ENCODE measurements at regions not wholly inside any gene's neighbourhood (a gene's known extent, or its start where the extent isn't known, plus 50 kb on each side); places are given as distances from the start of the nearest gene placed in this dataset.

GRCh38 chr6:48206091-48206490, 95.1 kb upstream of the PTCHD4 start:
- no peak for ATAC-seq

- no peak for ATAC-seq
Observed at GRCh38 chr6:48200869-48201390, 89.9 kb upstream of the PTCHD4 start.

DNA sequence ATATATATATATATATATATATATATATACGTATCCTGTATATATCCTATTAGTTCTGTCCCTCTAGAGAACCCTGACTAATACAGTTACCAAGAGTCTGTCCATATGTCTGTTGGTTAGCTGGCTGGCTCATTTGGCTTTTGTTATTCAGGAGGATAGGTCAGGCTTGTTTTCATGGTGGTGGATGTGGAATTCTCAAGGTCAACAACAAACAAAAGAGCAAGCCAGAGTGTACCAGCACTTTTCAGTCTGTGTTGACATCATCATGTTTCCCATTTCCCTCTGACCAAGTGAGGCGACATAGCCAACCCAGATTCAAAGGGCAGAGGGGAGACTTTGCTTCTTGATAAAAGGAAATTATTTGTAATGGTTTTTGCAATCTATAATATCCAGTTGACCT, 88.5 kb upstream of the PTCHD4 start:
- ATAC-seq, result no peak

- ATAC-seq, result no peak
Observed at GRCh38 chr6:48197941-48198340, 86.9 kb upstream of the PTCHD4 start.

- no peak for ATAC-seq
Observed at GRCh38 chr6:48194596-48195295, 83.7 kb upstream of the PTCHD4 start.

DNA sequence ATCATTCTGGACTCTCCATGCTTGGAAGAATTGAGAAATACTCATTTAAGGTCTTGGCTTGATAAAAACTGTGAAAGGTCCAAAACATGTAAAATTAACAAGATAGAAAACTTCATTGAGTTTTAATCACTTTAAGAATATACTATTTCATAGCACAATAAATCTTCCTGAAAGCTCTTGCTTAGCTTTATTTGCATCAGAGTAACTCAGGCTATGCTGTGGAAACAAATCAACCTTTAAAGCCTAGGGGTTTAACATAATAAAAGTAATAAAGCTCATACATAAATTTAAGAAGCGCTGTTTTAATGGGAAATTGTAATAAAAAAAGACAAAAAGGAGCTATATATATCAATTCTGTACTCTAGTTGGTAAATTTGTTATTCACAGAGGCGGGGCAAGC, 77.2 kb upstream of the PTCHD4 start:
- no peak for ATAC-seq

GRCh38 chr6:48186746-48187145, 75.7 kb upstream of the PTCHD4 start:
- no peak for ATAC-seq

DNA sequence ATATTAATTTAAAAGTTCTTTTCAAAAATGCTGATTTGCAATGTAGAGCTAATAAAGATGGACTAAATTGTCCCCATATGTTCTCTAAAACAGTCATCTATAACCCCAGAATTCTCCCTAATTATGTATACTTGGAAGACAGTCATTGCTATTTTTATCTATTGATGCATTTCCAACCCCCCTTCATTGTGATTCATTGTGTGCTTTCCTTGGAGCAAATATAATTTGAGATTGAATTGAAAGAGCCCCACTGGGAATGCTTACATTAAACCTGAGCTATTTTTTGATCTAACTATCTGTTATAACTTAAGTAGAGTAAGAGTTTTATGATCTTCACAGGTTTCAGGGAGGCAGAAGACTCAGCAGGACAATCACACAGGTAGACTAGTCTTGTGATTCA, 73.7 kb upstream of the PTCHD4 start:
- ATAC-seq, result no peak

DNA sequence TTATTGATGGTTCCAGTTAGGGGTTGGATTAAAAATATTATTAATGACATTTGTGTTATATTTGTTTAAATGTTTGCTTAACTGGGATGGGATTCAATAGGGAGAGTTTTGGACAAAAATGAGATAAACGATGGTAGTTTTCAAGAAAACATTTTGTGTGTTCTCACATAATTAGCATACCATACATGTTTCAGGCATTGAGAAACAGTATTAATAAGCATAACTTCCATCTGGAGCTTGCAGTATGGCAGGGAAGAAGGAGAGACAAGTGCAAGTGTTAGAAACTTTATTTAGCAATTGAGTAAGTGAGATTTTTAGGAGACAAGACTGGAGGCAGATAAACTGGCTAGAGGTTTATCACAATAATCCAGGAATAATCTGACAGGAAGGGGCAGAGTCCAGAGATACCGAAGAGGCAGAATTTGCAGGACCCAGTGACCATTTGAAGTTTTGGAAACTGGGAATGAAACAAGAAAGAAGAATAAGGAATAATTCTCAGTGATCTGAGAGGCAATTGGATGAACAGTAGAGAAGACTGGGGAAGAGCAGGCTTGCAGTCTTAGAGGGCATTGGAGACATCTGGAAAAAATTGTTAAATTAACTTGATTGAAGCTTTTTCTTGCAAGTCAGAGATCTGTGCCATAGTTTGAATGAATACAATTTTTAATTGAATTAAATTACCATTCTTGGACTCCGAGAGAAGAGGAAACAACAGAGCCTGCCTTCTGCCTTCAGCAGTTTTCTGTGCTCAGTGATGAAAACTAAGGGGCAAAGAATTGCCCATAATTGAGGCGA, 73.0 kb upstream of the PTCHD4 start:
- no peak for ATAC-seq

- ATAC-seq, result no peak
Observed at GRCh38 chr6:48183178-48183577, 72.2 kb upstream of the PTCHD4 start.

- ATAC-seq, result no peak
Observed at GRCh38 chr6:48178700-48179099, 67.7 kb upstream of the PTCHD4 start.

GRCh38 chr6:48177786-48178185, 66.8 kb upstream of the PTCHD4 start:
- ATAC-seq, result no peak

DNA sequence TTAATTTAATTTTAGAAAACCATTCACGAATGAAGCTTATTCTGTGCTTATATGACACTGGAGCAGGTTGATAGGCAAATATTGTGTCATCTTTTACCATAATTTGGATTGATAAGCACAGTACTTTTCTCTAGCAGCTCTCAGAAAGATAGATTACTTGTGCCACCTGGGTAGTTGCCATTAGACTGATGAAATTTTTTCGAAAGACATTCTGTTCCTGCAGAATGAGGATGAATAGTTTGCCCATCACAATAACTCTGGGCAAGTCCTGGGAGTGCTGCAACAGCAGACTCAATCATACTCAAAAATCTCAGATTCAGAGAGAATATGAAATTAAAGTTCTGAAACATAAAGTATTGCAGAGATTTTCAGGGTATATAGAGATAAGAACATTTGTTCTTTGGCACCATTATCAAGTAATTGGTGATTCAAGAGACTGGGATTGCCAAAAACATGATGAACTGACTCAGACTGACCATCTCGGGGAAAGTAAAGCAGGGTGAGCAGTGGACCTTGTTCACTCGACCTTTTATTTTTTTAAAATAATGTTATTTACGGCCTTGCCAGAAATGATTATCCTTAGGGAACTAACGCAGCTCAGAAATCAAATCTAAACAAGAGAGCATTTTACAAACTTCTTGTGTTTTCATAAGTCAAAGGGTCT, 65.8 kb upstream of the PTCHD4 start:
- no peak for ATAC-seq

GRCh38 chr6:48169635-48170034, 58.6 kb upstream of the PTCHD4 start:
- ATAC-seq, result no peak
